NOMO-1 (cell line): ENCODE measurements at regions not wholly inside any gene's neighbourhood (a gene's known extent, or its start where the extent isn't known, plus 50 kb on each side); places are given as distances from the start of the nearest gene placed in this dataset.

Experiments
- DNase-seq, 2 experiments: peaks; one replicate each; lab custom pipeline; 2025; ENCODE audit not compliant: unreplicated experiment in 2 of 2; lab: John Stamatoyannopoulos, UW

DNA sequence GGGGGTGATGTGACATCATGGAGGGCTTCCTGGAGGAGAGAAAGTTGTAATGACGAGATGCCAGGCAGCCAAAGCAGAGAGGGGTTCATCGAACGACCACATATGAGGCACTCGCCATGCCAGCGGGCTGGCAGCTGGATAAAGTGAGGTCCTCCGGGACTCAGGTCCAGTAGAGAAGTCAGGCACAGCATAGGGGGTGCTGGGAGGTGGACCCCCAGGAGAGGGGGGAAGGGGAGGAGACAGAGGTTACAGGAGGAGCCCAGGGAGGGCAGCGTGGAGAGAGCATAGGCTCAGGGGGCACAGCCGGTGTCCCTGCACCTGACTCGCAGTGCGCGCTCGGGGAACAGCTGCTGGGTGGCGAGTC, 174.7 kb downstream of the BMP7 start:
- no peak for DNase-seq

DNA sequence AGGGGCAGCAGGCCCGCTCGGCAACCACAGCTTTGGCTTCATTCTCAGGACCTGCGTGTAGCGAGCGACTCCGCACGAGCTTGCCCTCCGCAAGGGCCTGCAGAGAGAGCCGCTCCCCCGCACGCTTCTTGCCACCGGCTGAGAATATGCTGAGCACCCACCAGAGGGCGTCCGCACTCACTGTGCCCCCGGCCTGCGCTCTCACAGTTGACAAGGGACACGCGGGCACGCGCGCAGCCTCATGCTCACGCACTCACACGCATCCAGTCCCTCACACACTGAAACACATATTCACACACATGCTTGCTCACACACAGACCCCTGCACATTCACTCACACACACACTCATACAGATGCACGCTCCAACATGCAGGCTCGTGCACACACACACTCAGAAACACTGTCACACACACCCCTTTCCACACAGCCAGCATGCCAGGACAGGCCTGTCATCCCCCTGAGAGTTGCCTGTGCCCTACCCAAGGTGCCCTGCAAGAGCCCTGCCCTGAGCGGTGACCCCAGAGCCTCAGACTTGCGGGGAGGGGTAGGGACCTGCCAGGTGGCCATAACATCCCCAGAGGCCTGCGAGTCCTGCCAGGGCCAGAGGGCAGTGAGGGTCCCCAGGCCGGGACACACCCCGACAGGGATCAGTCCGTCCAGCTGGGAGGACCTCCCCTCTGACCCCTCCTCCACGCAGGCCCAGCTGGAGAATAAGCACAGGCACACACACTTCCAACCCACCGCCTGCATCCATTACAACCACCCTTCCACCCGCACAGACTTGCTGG, 174.1 kb downstream of the BMP7 start:
- peak; percentile 48 to 64 for DNase-seq

DNA sequence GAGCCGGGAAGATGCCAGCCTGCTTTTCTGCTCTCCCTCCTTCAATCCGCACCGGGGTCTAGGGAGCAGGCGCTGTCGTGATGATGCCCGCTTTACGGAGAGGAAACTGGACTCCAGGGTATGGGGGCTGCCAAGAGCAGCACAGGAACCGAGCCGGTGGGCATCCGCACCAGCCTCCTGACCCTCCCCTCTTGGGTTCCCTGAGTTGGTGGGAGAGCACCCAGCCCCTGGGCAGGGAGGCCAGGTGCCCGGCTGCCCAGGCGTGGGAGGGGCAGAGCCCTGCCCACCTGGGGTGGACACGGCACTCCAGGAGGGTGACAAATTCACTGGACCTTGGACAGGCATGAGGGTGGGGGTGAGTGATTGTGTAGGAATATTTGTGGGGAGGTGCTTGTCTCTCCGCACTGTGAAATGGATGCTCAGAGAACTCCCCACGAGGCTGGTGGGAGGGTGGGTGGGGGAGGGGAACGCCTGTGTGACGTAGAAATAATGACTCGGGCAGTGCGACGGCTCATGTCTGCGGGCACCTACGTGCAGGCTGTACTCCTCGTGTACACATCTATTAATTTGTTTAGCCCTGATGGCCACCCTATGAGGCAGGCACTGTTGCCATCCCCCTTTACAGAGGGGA, 173.4 kb downstream of the BMP7 start:
- DNase-seq: no peak

DNA sequence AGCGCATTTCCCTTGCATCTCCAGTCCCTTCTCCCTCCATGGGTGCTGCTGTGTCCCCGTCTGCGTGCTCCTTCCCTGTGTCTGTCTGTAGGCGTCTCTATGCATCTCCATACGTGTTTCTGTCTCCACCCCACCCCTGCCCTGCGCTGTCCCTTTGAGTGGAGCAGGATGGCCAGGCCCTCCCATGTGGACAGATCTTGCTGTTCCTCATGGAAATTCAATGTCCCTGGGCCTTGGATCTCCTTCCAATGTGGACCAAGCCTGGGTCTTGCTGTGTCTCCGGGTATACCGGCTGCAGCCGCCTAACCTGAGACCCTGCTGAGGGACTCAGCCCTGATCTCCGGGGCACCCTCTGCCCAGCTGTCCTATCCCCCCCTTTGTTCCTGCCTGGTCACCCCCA, 172.7 kb downstream of the BMP7 start:
- no peak for DNase-seq

DNA sequence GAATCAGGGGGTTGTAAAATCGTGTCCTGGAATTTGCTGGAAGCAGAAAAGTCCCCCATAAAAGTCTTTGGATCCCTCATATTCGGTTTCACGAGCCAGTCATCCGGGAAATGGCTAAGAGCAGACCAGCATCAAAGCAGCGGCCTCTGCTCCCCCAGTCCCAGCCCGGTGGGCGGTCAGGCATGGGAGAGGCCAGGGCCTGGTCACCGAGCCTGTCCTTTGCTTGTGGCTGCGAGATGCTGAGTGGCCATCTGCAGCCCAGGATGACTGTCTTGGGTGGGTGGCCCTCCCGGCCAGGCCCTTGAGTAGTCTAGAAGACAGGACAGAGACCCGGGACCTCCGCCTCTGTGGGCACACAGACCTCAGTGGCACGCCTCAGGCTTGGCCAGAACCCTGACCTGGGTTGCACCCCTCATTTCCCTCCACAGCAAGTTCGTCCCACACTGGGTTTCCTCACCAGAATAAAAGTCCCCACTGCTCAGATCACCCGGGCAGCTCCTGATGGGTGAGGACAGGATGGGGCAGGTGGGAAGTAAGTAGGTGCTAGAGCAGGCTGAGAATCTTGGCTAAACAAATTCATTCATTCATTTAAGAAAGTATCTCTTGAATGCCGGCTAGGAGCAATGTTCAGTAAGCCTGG, 172.1 kb downstream of the BMP7 start:
- DNase-seq: no peak

DNA sequence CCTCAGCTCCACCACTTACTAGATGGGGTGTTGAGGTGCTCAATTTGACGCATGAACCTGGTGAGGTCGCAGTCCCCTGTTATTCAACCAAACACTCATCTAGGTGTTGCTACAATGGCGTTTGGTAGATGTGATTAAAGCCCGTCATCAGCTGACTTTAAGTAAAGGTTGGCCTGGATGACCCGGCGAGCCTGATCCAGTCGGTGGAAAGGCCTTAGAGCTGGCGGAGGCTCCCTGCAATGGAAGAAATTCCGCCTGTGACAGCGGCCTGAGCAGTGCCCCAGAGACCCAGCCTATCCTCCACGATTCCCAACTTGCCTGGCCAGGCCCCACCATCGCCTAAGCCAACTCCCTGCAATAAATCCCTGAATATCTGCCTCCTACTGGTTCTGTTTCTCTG, 171.4 kb downstream of the BMP7 start:
- no peak for DNase-seq

DNA sequence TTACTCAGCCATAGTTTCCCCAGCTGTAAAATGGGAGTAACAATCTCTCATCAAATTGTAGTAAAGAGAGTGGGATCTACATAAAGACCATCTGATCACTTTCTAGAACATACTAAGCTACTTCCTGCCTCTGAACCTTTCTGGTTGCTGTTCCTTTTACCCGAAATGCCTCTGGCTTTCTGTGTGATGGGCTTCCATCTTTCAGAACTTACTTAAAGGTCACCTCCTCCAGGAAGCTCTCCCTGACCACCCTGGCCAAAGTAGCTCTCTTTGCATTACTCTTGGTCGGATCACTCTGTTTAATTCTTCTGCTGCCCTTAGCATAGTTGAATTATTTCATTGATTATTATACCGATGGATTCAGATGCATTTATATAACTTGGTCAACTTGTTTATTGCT, 171.0 kb downstream of the BMP7 start:
- DNase-seq: no peak

DNA sequence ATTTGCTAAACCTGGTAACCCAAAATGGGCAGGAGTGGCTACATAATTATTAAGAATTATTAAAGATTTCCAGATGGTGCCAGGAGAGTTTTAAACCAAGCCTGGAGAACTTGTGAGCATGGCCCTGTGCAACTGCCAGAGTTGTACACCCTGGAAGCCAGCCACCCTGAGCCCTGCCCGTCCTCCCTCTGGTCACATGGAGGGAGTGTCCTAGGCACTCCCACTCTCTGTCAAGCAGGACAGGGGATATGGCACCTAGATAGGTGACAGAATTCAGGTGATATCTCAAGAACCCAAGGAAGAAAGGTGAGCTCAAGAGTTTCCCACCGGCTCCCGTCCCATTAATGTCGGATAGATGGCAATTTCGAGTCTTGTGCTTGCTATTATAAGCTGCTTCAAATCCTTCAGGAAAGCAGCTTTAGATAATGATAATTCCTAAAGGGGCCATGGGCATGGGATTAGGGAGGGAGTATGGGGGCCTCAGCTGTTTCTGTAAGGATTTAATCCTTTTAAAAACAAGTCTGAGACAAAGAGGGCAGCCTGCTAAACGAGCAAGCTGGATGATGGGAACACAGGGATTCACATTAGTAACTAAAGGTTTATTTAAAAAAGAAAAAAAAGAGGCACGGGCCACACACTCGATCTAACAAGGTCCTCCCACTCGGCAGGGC, 169.1 kb downstream of the BMP7 start:
- no peak for DNase-seq

DNA sequence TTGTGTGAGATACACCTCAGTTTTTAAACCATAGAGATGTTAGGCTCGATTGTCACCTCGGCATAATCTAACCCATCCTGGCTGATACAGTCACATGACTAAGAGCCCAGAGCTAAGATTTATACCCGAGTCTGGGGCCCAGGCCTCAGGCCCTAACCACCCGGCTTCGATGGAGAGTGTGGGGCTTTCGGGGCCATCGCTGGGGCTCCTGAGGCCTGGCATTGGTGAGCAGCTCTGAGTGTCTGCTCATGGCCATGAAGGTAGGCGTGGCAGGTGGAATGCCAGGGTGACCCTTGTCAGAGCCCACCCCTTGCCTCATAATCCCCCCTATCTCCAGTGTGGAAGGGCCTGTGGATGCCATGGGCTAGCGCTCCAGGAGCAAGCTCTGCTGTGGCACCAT, 164.3 kb downstream of the BMP7 start:
- no peak for DNase-seq

DNA sequence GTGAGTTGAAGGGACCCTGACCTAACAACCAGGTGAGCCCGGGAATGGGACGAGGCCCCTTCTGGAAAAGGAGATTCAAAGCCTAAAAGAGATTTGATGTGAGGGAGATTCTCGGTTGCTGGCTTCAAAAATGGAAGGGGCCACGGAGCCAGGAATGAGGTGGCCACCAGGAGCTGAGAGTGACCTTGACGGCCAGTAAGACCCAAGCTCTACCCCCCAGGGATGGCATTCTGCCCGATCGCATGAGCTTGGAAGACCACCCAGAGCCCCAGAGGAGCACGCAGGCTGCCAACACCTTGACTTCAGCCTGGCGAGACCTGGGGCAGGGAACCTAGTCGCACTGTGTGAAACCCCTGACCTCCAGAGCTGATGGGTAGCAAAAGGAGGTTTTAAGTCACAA, 163.9 kb downstream of the BMP7 start:
- no peak for DNase-seq

DNA sequence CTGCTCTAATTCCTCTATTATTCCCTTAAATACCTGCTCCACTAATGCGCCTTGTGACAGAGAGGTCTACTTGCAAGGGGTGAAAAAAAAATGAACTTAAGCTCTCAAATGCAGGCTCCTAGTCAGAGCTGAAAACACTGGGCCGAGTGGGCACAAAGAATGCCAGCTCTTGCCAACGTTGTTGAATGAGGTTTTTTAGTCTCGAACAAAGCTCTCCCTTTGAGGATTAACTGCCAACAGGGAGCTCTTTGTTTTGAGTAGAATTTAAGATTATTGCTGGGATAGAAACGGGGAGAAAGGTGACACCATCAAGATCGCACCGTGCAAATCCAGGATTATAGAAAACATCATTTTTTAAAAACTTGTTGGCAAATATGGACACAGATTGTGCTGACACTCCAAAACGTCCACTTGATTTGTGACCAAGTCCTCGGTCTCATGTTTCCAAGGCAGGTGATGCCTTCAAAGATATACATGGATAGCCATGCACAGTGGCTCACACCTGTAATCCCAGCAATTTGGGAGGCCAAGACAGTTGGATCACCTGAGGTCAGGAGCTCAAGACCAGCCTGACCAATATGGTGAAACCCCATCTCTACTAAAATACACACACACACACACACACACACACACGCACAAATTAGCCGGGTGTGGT, 163.2 kb downstream of the BMP7 start:
- no peak for DNase-seq

DNA sequence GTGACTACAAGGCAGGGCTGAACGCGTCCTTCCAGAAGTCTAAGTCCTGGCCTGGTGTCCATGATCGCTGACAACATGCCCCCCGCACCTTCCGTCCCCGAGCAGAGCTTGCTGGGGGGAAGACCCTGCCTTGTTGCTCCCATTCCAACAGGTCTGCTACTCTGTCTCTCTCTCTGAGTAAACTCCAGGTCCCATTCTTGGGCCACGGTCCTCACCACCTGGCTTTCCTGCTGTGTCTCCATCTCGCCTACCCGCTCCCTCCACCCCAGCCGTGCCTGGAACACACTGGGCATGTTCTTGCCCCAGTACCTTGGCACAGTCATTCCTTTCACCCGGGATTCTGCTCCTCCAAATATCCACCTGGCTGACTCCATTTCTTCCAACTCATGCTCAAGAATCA, 162.3 kb downstream of the BMP7 start:
- DNase-seq: no peak

DNA sequence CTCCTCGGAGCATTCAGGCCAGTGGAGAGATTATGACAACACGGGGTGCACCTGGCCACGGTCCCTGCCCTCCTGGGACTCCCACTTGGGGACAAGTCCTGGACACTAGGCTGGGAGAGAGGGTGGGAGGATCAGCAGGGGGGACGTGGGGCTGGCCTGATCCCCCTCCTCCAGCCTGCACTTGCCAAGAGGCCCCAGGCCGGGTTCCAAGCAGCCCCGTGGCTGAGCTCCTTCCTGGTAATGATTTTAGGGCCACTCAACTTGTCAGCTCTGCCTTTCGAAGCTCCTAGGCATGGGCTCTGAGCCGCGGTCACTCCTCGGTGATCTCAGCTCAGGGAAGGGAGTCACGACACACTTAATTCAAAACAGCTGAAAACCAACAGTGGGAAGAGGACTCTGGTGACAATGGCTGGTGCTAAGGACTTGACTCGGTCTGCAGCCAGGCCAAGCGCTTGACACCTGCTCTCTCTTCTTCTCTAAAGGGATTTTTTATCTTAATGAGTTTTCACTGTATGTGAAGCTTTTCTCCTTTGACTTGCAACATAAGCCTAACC, 161.7 kb downstream of the BMP7 start:
- no peak for DNase-seq

DNA sequence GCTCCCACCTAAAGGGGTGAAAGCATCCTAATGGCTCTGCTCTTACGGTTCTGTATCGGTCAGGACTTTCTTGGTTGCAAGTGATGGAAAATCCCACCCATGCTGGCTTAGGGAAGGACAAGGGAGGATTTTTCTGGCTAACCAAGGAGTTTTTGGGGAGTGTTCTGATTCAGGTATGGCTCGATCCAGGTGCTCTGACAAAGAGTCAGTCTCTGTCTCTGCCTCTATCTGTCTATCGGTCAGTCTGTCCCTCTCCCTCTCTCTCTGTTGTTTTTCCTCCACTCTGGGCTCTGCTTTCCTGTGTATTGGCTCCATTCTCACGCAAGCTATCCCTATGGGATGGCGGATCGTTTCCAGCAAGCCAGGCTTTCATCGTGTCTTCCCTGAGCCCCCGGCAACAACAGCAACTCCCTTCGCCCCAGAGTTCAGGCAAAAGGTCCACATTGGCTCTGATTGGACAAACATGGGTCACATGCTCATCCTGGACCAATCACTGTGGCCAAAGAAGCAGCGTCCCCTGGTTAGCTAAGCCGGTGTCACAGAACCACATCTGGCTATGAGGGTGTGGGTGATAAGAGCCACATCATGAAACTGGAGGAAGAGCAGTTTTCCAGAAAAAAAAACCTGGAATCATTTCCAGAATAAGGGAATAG, 160.3 kb downstream of the BMP7 start:
- no peak for DNase-seq

DNA sequence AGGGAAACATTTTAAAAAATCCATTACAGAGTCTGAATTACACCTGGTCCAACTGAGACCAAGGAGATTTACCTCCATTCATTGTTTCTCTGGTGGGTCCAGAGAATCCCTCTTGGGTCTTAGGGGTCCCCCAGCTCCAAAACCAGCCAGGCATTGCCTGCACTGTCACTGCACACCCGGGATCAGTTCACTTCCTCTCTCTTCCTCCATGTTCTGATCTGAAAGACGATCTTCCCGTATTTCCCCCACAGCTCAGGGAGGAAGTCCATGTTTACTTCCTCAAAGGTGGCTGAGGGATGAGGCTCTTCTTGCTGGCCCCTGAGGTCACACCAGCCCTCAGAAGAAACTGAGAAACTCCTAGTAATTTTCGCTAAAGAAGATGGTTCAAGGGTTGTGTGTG, 159.7 kb downstream of the BMP7 start:
- DNase-seq: peak; percentile 4 to 26

DNA sequence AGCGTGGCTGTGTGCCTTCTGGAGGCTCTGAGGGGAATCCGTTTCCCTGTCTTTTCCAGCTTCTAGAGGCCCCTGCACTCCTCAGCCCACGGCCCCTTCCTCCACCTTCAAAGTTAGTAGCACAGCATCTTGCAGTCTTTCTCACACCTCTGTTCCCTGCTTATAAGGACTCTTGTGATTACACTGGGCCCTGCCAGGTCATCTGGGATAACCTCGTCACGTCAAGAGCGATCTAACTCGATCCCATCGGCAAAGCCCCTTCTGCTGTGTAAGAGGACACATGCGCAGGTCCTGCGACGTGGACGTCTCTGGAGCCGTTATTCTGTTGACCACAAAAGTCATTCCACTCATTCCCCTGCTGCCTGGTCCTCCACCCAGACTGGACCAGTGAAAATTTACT, 159.2 kb downstream of the BMP7 start:
- no peak for DNase-seq

DNA sequence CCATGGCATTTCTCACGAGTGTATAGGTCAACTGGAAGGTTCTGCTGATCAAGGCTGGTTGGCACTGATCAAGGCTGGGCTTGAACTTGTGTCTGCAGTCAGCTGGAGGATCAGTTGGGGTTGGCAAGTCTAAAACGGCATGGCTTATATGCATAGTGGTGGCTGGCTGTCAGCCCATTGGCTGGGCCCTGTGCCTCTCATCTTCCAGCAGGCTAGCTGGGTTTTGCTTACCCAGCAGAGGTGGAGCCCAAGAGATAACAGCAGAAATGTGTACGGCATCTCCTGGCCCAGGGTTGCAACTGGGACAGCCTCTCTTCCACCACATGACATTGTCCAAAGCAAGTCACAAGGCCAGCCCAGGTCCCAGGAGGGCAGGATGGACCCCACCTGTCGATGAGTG, 158.2 kb downstream of the BMP7 start:
- no peak for DNase-seq

DNA sequence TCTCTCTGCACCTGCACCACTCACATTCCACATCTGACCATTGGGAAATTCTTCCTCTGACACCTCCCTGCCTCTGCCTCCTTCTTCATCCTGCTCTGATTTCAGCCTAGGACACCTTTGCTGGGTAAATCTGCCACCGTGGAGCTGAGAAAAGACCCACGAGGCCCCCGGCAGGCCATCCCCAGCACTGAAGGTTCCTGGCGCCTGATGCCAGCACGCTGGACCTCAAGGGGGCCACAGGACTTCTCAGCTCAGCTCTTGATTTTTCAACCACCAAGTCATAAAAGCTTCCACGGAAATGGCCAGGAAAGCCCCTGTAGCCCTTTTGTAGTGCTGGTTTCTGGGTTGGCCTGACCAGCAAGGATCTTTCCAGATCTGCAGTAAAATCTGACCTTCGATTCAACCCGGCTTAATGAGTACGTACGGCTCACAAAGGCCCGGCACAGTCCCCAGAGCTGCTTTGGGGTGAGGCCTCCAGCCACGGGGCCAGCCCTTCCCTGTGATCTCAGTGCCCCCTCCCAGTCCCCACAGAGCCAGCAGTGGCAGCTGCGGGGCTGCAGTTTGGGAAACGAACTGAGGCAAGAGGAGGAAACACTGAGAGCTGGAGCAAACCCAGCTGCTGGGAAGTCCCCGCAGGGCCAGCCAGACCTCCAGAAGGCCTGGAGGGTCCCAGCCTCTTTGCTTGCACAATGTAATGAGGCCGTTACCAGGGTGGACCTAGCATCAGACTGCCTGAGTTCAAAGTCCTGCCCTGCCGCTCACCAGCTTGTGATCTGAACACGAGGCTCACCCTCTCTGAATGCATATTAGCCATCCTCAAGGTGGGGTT, 157.5 kb downstream of the BMP7 start:
- DNase-seq: no peak

DNA sequence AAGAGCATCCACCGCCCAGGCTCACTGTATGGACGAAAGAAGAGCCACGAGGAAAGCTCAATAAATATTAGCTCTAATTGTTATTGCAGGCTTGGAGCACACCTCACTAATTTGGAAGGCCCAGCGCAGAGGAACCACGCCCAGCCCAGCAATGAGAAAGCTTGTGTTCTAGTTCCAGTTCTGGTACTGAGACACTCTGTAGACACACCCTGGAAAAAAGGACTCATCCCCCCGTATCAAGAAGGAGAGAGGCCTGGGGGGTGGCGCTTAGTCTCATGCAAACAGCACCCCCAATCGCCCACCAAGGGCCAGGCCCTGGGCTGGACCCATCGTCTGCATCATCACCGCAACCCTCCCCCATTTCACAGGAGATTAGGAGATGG, 156.9 kb downstream of the BMP7 start:
- no peak for DNase-seq
